Natural killer cell treated with Interleukin-12 subunit alpha and Interleukin-12 subunit beta and Interleukin-15 and Interleukin-18, amount 100 ng/mL, for 72 hours (primary cell): ENCODE measurements at regions not wholly inside any gene's neighbourhood (a gene's known extent, or its start where the extent isn't known, plus 50 kb on each side); places are given as distances from the start of the nearest gene placed in this dataset.

Source experiments
- ATAC-seq, 2 donors: fragments of 150-1000 bp; cut with Tn5 transposase in 1 of 2; sonication (Bioruptor Pico), chemical (Tn5 transposase) in 1 of 2; 2 replicates each; pipeline ENCODE4 v1.10.0; 2021
- DNase-seq: peaks from one replicate; pipeline ENCODE4 v3.0.0; 2022; ENCODE audit warnings: low spot score
- H3K27ac Mint-ChIP-seq, 2 donors: 1 replicate in 1 of 2; 2 replicates in 1 of 2; pipeline ENCODE4 v1.8.0; 2022; ENCODE audit warnings: mixed read lengths in 2 of 2, mild to moderate bottlenecking in 1 of 2, moderate library complexity in 1 of 2
- H3K27me3 Mint-ChIP-seq, 2 donors: 1 replicate in 1 of 2; 2 replicates in 1 of 2; pipeline ENCODE4 v1.8.0; 2022; ENCODE audit warnings: mixed read lengths in 2 of 2
- H3K36me3 Mint-ChIP-seq: one replicate; pipeline ENCODE4 v1.8.0; 2022; ENCODE audit warnings: mixed read lengths
- H3K4me1 Mint-ChIP-seq, 2 donors: 1 replicate in 1 of 2; 2 replicates in 1 of 2; pipeline ENCODE4 v1.8.0; 2022; ENCODE audit warnings: low read depth in 2 of 2, mixed read lengths in 2 of 2, mild to moderate bottlenecking in 1 of 2
- H3K4me3 Mint-ChIP-seq: one replicate; pipeline ENCODE4 v1.8.0; 2022; ENCODE audit warnings: mixed read lengths
- H3K9me3 Mint-ChIP-seq: 2 replicates; pipeline ENCODE4 v1.8.0; 2022; ENCODE audit warnings: mixed read lengths

- DNase-seq: no peak
- H3K9me3 Mint-ChIP-seq: no peaks in the 10 kb centered on the region
- no peak for ATAC-seq
- no peaks in the 10 kb centered on the region for H3K36me3 Mint-ChIP-seq
- H3K4me3 Mint-ChIP-seq: no peak overlapping the region
- H3K4me1 Mint-ChIP-seq: no peaks in the 10 kb centered on the region
- no peaks in the 10 kb centered on the region for H3K27me3 Mint-ChIP-seq
- no peak overlapping the region for H3K27ac Mint-ChIP-seq
Measured at GRCh38 chr5:98657559-98657958, 115.9 kb upstream of the RGMB start.

DNA sequence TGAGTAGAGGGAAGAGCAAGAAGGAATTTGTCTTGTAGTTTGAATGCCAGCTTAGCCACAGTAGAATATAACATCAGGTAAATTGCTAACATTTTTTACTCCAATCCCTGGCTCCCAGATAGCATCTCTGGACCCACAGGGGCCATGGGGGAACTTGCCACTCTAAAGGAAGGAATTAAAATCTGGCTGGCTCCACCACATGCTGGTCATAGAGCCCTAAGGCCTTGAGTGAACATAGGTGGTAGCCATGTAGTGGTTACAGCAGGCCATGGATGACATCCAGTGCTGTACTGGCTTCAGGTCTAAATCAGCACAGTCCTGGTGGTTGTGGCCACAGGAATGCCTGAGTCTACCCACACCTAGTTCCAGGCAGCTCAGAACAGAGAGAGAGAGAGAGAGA is 109.9 kb upstream of the RGMB start:
- peaks cover 6% of the 10 kb centered on the region for H3K9me3 Mint-ChIP-seq
- no peak overlapping the region for H3K4me3 Mint-ChIP-seq
- no peaks in the 10 kb centered on the region for H3K4me1 Mint-ChIP-seq
- H3K27me3 Mint-ChIP-seq: no peaks in the 10 kb centered on the region
- no peaks in the 10 kb centered on the region for H3K36me3 Mint-ChIP-seq
- ATAC-seq (no peak), DNase-seq (no peak)
- no peak overlapping the region for H3K27ac Mint-ChIP-seq

- H3K27me3 Mint-ChIP-seq: no peaks in the 10 kb centered on the region
- H3K36me3 Mint-ChIP-seq: no peaks in the 10 kb centered on the region
- DNase-seq (no peak), ATAC-seq (peak in 1 of 2 donors; percentile 9)
- no peaks in the 10 kb centered on the region for H3K4me1 Mint-ChIP-seq
- no peak overlapping the region for H3K27ac Mint-ChIP-seq
- peaks cover 9% of the 10 kb centered on the region for H3K9me3 Mint-ChIP-seq
- H3K4me3 Mint-ChIP-seq: no peak overlapping the region
Measured at GRCh38 chr5:98664736-98665135, 108.7 kb upstream of the RGMB start.

GRCh38 chr5:98679963-98680362 is 93.5 kb upstream of the RGMB start:
- Mint-ChIP-seq H3K9me3 (peaks cover 16% of the 10 kb centered on the region), H3K4me3 (no peak overlapping the region), H3K4me1 (no peaks in the 10 kb centered on the region), H3K27me3 (no peaks in the 10 kb centered on the region), H3K36me3 (peaks cover 9% of the 10 kb centered on the region), H3K27ac (no peak overlapping the region)
- ATAC-seq (no peak), DNase-seq (no peak)

GRCh38 chr5:98690002-98690401 is 83.5 kb upstream of the RGMB start:
- ATAC-seq: no peak
- H3K4me3 Mint-ChIP-seq: no peak overlapping the region
- no peak overlapping the region for H3K27ac Mint-ChIP-seq
- no peaks in the 10 kb centered on the region for H3K36me3 Mint-ChIP-seq
- no peaks in the 10 kb centered on the region for H3K27me3 Mint-ChIP-seq
- H3K9me3 Mint-ChIP-seq: peaks cover 27% of the 10 kb centered on the region
- DNase-seq: no peak
- H3K4me1 Mint-ChIP-seq: no peaks in the 10 kb centered on the region

DNA sequence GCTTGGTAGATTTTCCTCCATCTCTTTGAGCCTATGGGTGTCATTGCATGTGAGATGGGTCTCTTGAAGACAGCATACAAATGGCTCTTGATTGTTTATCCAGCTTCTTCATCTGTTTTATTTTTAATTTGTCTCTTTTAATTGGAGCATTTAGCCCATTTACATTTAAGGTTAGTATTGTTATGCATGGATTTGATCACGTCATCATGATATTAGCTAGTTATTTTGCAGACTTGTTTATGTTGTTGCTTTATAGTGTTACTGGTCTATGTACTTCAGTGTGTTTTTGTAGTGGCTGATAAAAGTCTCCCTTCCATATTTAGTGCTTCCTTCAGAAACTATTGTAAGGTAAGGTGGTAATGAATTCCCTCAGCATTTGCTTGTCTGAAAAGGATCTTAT is 78.6 kb upstream of the RGMB start:
- Mint-ChIP-seq H3K9me3 (peaks cover 16% of the 10 kb centered on the region), H3K4me1 (no peaks in the 10 kb centered on the region), H3K4me3 (no peak overlapping the region), H3K36me3 (no peaks in the 10 kb centered on the region), H3K27ac (no peak overlapping the region), H3K27me3 (no peaks in the 10 kb centered on the region)
- DNase-seq: no peak
- ATAC-seq: no peak

- Mint-ChIP-seq H3K9me3 (peaks cover 20% of the 10 kb centered on the region), H3K4me3 (no peak overlapping the region), H3K36me3 (peaks cover 8% of the 10 kb centered on the region), H3K27me3 (no peaks in the 10 kb centered on the region), H3K27ac (no peak overlapping the region), H3K4me1 (no peaks in the 10 kb centered on the region)
- DNase-seq (no peak), ATAC-seq (no peak)
Measured at GRCh38 chr5:98698359-98698758, 75.1 kb upstream of the RGMB start.

- Mint-ChIP-seq H3K4me3 (no peak overlapping the region), H3K4me1 (no peaks in the 10 kb centered on the region), H3K36me3 (peaks cover 8% of the 10 kb centered on the region), H3K27ac (no peak overlapping the region), H3K9me3 (peaks cover 14% of the 10 kb centered on the region), H3K27me3 (no peaks in the 10 kb centered on the region)
- ATAC-seq (no peak), DNase-seq (no peak)
Measured at GRCh38 chr5:98700730-98701129, 72.7 kb upstream of the RGMB start.

GRCh38 chr5:98705841-98706240 is 67.6 kb upstream of the RGMB start:
- H3K4me1 Mint-ChIP-seq: no peaks in the 10 kb centered on the region
- DNase-seq (no peak), ATAC-seq (no peak)
- H3K4me3 Mint-ChIP-seq: no peak overlapping the region
- no peak overlapping the region for H3K27ac Mint-ChIP-seq
- H3K9me3 Mint-ChIP-seq: peaks cover 24% of the 10 kb centered on the region
- H3K27me3 Mint-ChIP-seq: no peaks in the 10 kb centered on the region
- peaks cover 8% of the 10 kb centered on the region for H3K36me3 Mint-ChIP-seq

DNA sequence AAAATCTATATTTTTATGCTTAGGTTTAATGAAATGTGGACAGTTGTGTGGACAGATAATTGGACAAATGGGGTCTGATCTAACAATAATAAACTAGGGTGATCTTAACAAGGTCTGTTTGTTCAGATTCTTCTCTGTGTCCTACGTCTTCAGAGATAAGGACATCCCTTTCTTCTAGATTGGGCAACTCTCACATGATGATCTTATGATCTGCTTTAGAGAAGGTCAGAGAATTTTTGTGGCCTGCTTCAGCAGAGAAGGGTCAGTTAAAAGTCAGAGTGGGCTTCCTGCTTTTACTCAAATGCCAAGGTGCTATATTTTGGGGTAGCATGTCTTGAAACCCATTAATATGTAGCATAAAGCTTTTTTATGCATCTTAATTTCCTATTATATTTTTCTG is 63.8 kb upstream of the RGMB start:
- DNase-seq (no peak), ATAC-seq (no peak)
- no peaks in the 10 kb centered on the region for H3K36me3 Mint-ChIP-seq
- H3K4me3 Mint-ChIP-seq: no peak overlapping the region
- no peaks in the 10 kb centered on the region for H3K4me1 Mint-ChIP-seq
- H3K9me3 Mint-ChIP-seq: peaks cover 9% of the 10 kb centered on the region
- no peak overlapping the region for H3K27ac Mint-ChIP-seq
- H3K27me3 Mint-ChIP-seq: no peaks in the 10 kb centered on the region

DNA sequence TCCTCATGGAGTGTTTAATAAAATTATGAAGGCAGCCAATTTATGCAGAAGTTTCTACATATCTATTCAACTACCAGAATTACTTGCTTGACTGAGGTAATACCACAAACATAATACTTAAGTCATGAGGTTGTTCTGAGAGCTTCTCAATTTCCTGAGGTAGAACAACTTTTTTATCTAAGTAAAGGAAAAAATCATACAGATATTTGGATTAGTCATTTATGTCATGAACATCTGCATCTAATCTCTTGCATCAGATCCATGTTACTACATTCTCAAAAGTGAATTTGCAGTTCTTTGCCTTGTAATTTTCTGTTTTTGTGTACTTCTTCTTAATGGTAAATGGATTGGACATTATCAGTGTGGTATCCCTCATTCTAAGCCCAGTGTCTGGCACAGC is 60.4 kb upstream of the RGMB start:
- Mint-ChIP-seq H3K4me1 (no peaks in the 10 kb centered on the region), H3K4me3 (no peak overlapping the region), H3K9me3 (no peaks in the 10 kb centered on the region), H3K36me3 (no peaks in the 10 kb centered on the region), H3K27ac (no peak overlapping the region), H3K27me3 (no peaks in the 10 kb centered on the region)
- no peak for ATAC-seq
- no peak for DNase-seq

DNA sequence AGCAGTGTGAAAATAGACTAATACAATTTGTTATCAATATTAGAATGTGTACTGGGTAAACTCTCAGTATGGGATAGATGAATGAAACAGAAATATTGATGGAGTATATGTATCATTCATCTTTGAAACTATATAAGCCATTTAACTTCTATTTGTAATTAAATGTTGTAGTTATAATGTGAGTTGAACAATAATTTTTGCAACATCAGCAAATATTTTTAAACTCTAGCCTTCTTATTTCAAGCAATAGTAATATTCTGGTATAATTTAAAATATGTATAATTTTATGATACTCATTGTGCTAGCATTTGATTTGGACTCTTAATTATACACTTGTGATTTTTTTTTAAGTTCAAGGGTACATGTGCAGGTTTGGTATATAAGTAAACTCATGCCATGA is 59.6 kb upstream of the RGMB start:
- no peaks in the 10 kb centered on the region for H3K36me3 Mint-ChIP-seq
- no peak for ATAC-seq
- H3K4me3 Mint-ChIP-seq: no peak overlapping the region
- H3K9me3 Mint-ChIP-seq: peaks cover under 1% of the 10 kb centered on the region
- H3K27me3 Mint-ChIP-seq: no peaks in the 10 kb centered on the region
- DNase-seq: no peak
- no peaks in the 10 kb centered on the region for H3K4me1 Mint-ChIP-seq
- no peak overlapping the region for H3K27ac Mint-ChIP-seq

DNA sequence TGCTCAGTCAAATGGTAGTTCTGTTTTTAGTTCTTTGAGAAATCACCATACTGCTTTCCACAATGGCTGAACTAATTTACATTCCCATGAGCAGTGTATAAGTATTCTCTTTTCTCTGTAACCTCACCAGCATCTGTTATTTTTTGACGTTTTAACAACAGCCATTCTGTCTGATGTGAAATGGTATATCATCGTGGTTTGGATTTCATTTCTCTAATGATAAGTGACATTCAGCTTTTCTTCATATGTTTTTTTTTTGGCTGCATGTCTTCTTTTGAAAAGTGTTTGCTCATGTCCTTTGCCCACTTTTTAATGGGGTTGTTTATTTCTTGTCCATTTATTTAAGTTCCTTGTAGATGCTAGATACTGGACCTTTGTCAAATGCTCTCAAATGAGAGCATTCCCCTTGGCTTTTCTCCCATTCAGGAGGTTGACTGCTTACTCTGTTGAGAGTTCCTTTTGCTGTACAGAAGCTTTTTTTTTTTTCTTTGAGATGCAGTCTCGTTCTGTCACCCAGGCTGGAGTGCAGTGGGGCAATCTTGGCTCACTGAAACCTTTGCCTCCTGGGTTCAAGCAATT is 58.7 kb upstream of the RGMB start:
- Mint-ChIP-seq H3K9me3 (peaks cover 4% of the 10 kb centered on the region), H3K36me3 (no peaks in the 10 kb centered on the region), H3K27me3 (no peaks in the 10 kb centered on the region), H3K4me1 (no peaks in the 10 kb centered on the region), H3K4me3 (no peak overlapping the region), H3K27ac (no peak overlapping the region)
- ATAC-seq: no peak
- DNase-seq: no peak

GRCh38 chr5:98721231-98721928 is 52.1 kb upstream of the RGMB start:
- Mint-ChIP-seq H3K4me3 (no peak overlapping the region), H3K36me3 (no peaks in the 10 kb centered on the region), H3K4me1 (no peaks in the 10 kb centered on the region), H3K9me3 (peaks cover 4% of the 10 kb centered on the region), H3K27me3 (no peaks in the 10 kb centered on the region), H3K27ac (no peak overlapping the region)
- DNase-seq (no peak), ATAC-seq (no peak)

DNA sequence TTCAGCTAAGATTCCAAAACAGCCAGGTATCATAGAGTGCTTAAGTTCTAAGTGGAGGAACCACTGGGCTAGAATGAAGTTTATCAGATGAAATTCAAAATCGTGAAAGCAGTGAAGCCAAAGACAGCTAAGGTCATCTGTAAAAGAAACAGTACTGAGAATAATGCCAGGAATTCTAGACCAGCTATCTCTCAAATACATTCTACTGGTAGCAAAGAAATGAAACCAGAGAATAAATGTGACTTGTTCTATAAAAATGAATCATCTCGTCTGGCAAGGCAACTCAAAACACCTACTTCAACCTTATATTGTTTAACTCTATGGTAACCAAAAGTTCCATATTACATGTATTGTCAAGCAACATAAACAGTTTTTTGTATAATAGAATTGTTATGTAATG is 51.3 kb upstream of the RGMB start:
- no peaks in the 10 kb centered on the region for H3K36me3 Mint-ChIP-seq
- peaks cover 4% of the 10 kb centered on the region for H3K9me3 Mint-ChIP-seq
- H3K27me3 Mint-ChIP-seq: no peaks in the 10 kb centered on the region
- H3K4me3 Mint-ChIP-seq: no peak overlapping the region
- no peak for ATAC-seq
- H3K27ac Mint-ChIP-seq: no peak overlapping the region
- DNase-seq: no peak
- no peaks in the 10 kb centered on the region for H3K4me1 Mint-ChIP-seq
